MM.1S (cell line): ENCODE measurements at regions not wholly inside any gene's neighbourhood (a gene's known extent, or its start where the extent isn't known, plus 50 kb on each side); places are given as distances from the start of the nearest gene placed in this dataset.
"Not testable (repeated sequence)": the region's sequence is repeated elsewhere in the genome, so short reads cannot be mapped to it uniquely, and the experiment has no call there.

ENCODE experiments used
- DNase-seq: peaks from one replicate; pipeline ENCODE4 v3.0.0-alpha.2; 2015
- H2AFZ ChIP-seq: fragments of 300-600 bp; sonication (generic); 2 replicates; pipeline ENCODE4 v1.6.0; 2016; ENCODE audit warnings: antibody characterized with exemption, low read length
- H3F3A ChIP-seq: fragments of 300-600 bp; sonication (generic); 2 replicates; pipeline ENCODE4 v1.6.1; 2016; ENCODE audit warnings: mild to moderate bottlenecking, antibody characterized with exemption, low read length, moderate library complexity, mixed read lengths; ENCODE audit not compliant: insufficient read depth
- H3K27ac ChIP-seq: fragments of 300-600 bp; sonication (generic); 2 replicates; pipeline ENCODE4 v1.5.1; 2016; ENCODE audit warnings: mild to moderate bottlenecking, low read length
- H3K27me3 ChIP-seq: fragments of 300-600 bp; sonication (generic); replicated peaks from 2 replicates; pipeline ENCODE4 v1.6.0; 2016; ENCODE audit warnings: low read length; ENCODE audit not compliant: insufficient read depth
- H3K36me3 ChIP-seq: fragments of 300-600 bp; sonication (generic); replicated peaks from 2 replicates; pipeline ENCODE4 v1.6.1; 2016; ENCODE audit warnings: mild to moderate bottlenecking, low read length, mixed read lengths; ENCODE audit not compliant: insufficient read depth
- H3K4me1 ChIP-seq: fragments of 300-600 bp; sonication (generic); 2 replicates; pipeline ENCODE4 v1.6.1; 2016; ENCODE audit warnings: low read length, mixed read lengths
- H3K4me2 ChIP-seq: fragments of 300-600 bp; sonication (generic); 2 replicates; pipeline ENCODE4 v1.6.0; 2016; ENCODE audit warnings: low read depth, low read length
- H3K4me3 ChIP-seq: fragments of 300-600 bp; sonication (generic); 2 replicates; pipeline ENCODE4 v1.5.1; 2016; ENCODE audit warnings: low read length, mixed read lengths
- H3K79me2 ChIP-seq: fragments of 300-600 bp; sonication (generic); 2 replicates; pipeline ENCODE4 v1.6.1; 2016; ENCODE audit warnings: mixed run types, low read length, mixed read lengths
- H3K9ac ChIP-seq: fragments of 300-600 bp; sonication (generic); 2 replicates; pipeline ENCODE4 v1.6.1; 2016; ENCODE audit warnings: low read length, mixed read lengths
- H3K9me2 ChIP-seq: fragments of 300-600 bp; sonication (generic); replicated peaks from 2 replicates; pipeline ENCODE4 v1.6.1; 2016; ENCODE audit warnings: mild to moderate bottlenecking, low read length, mixed read lengths; ENCODE audit not compliant: insufficient read depth
- H3K9me3 ChIP-seq: fragments of 300-600 bp; sonication (generic); replicated peaks from 2 replicates; pipeline ENCODE4 v1.6.1; 2016; ENCODE audit warnings: mild to moderate bottlenecking, low read length, mixed read lengths; ENCODE audit not compliant: insufficient read depth
- H4K20me1 ChIP-seq: fragments of 300-600 bp; sonication (generic); 2 replicates; pipeline ENCODE4 v1.6.1; 2016; ENCODE audit warnings: mild to moderate bottlenecking, low read length, moderate library complexity, mixed read lengths; ENCODE audit not compliant: insufficient read depth
- CTCF ChIP-seq: fragments of 300-600 bp; sonication (generic); IDR thresholded peaks from 2 replicates; pipeline ENCODE4 v1.5.1; 2016; ENCODE audit warnings: antibody characterized with exemption, low read length, mixed read lengths
- EZH2 ChIP-seq: fragments of 300-600 bp; sonication (generic); optimal IDR thresholded peaks from 2 replicates; pipeline ENCODE3; 2017; ENCODE audit warnings: low read depth, mild to moderate bottlenecking, antibody characterized with exemption, low read length, mixed read lengths
- EZH2phosphoT487 ChIP-seq: fragments of 300-600 bp; sonication (generic); IDR thresholded peaks from 2 replicates; pipeline ENCODE4 v1.6.1; 2018; ENCODE audit warnings: antibody characterized with exemption, low read length

- not testable (repeated sequence) for H3K9me3 ChIP-seq, H3K9ac ChIP-seq, H3K4me1 ChIP-seq, H3K27me3 ChIP-seq, H3K36me3 ChIP-seq, H3F3A ChIP-seq, H3K4me3 ChIP-seq, H3K4me2 ChIP-seq, H4K20me1 ChIP-seq, H2AFZ ChIP-seq, H3K9me2 ChIP-seq, H3K79me2 ChIP-seq, H3K27ac ChIP-seq, DNase-seq
Measured at GRCh38 chr2:111514138-111514537, 369.9 kb downstream of the ANAPC1 start.

- not testable (repeated sequence) for DNase-seq, H3K4me3 ChIP-seq, H3K36me3 ChIP-seq, H3K9ac ChIP-seq, H3F3A ChIP-seq, H4K20me1 ChIP-seq, H3K4me2 ChIP-seq, H2AFZ ChIP-seq, H3K27ac ChIP-seq, H3K4me1 ChIP-seq, H3K79me2 ChIP-seq, H3K27me3 ChIP-seq, H3K9me3 ChIP-seq, H3K9me2 ChIP-seq
Measured at GRCh38 chr2:111517050-111517720, 366.8 kb downstream of the ANAPC1 start.

GRCh38 chr2:111517721-111518053 lies 366.3 kb downstream of the ANAPC1 start:
- DNase-seq, H3K9ac ChIP-seq, H3K4me1 ChIP-seq, H3K4me2 ChIP-seq, H2AFZ ChIP-seq, H3K27me3 ChIP-seq, H3K9me2 ChIP-seq, H3F3A ChIP-seq, H3K79me2 ChIP-seq, H3K27ac ChIP-seq, H3K4me3 ChIP-seq, H3K9me3 ChIP-seq, H4K20me1 ChIP-seq, H3K36me3 ChIP-seq: not testable (repeated sequence)

GRCh38 chr2:111519071-111519470 lies 364.9 kb downstream of the ANAPC1 start:
- TF ChIP-seq CTCF (no peak), EZH2 (no peak), EZH2phosphoT487 (no peak)
- Histone ChIP-seq H3K4me3 (no peak overlapping the region), H3K36me3 (no peaks in the 10 kb centered on the region), H3K27ac (no peak overlapping the region), H3K9me2 (no peaks in the 10 kb centered on the region), H3K27me3 (no peaks in the 10 kb centered on the region), H4K20me1 (no peaks in the 10 kb centered on the region), H3F3A (no peaks in the 10 kb centered on the region), H3K4me2 (no peak overlapping the region), H2AFZ (no peak overlapping the region), H3K4me1 (no peaks in the 10 kb centered on the region), H3K79me2 (no peaks in the 10 kb centered on the region), H3K9me3 (no peaks in the 10 kb centered on the region), H3K9ac (no peak overlapping the region)
- no peak for DNase-seq

- no peaks in the 10 kb centered on the region for H3F3A ChIP-seq
- no peaks in the 10 kb centered on the region for H3K4me1 ChIP-seq
- no peak overlapping the region for H3K9ac ChIP-seq
- DNase-seq, result no peak
- no peaks in the 10 kb centered on the region for H3K9me3 ChIP-seq
- H3K27ac ChIP-seq, result no peak overlapping the region
- no peak overlapping the region for H2AFZ ChIP-seq
- H3K27me3 ChIP-seq, result no peaks in the 10 kb centered on the region
- H3K36me3 ChIP-seq, result no peaks in the 10 kb centered on the region
- H3K79me2 ChIP-seq, result no peaks in the 10 kb centered on the region
- no peak overlapping the region for H3K4me2 ChIP-seq
- no peak overlapping the region for H3K4me3 ChIP-seq
- no peaks in the 10 kb centered on the region for H4K20me1 ChIP-seq
- TF ChIP-seq EZH2phosphoT487, result no peak
- no peak for TF ChIP-seq CTCF
- TF ChIP-seq EZH2, result no peak
- H3K9me2 ChIP-seq, result no peaks in the 10 kb centered on the region
Measured at GRCh38 chr2:111522231-111522768, 361.7 kb downstream of the ANAPC1 start.
